ENCODE measurements at regions not wholly inside any gene's neighbourhood (a gene's known extent, or its start where the extent isn't known, plus 50 kb on each side); places are given as distances from the start of the nearest gene placed in this dataset.

GRCh38 chr2:120876526-120877280 is 141.0 kb downstream of the GLI2 start:
- 11% methylated on average over 11 of the region's 11 CpGs for WGBS (ENCODE audit: insufficient coverage, insufficient replicate concordance, low lambda C conversion rate, missing lambda C conversion rate)
- BruUV-seq (replicated peaks) = no TSS peak
- no peaks in the 10 kb centered on the region for H4K20me1 ChIP-seq (ENCODE audit: control insufficient read depth, insufficient read depth)
- ChIA-PET CTCF (no interaction called here), SMC1A (ENCODE audit: uncharacterized antibody, unreplicated experiment) (no interaction called here), POLR2A (no interaction called here), RAD21 (ENCODE audit: unreplicated experiment) (no interaction called here)
- H3K9me3 ChIP-seq (replicated peaks; ENCODE audit: control insufficient read depth, insufficient read depth, low read length) = no peaks in the 10 kb centered on the region
- ATAC-seq = no peak
- H3K9ac ChIP-seq (ENCODE audit: control insufficient read depth, insufficient read depth, low read length) = no peak overlapping the region
- H3K4me1 ChIP-seq (ENCODE audit: control insufficient read depth, insufficient read depth, low read length) = no peaks in the 10 kb centered on the region
- no peaks in the 10 kb centered on the region for H3K36me3 ChIP-seq (ENCODE audit: control insufficient read depth in 2 of 2, insufficient read depth in 2 of 2, low read length in 1 of 2)
- no peak overlapping the region for H2AFZ ChIP-seq (ENCODE audit: control insufficient read depth, low read depth, low read length)
- no peak overlapping the region for H3K4me3 ChIP-seq
- H3K27ac ChIP-seq (ENCODE audit: control insufficient read depth, insufficient read depth) = no peak overlapping the region
- intact Hi-C loops (cut with micrococcal nuclease; ENCODE audit: unreplicated experiment) (no loop called here), in situ Hi-C loops (cut with MboI) (no loop called here)
- H3K27me3 ChIP-seq (replicated peaks in 1 of 2; ENCODE audit: control insufficient read depth in 2 of 2, insufficient read depth in 2 of 2, low read length in 1 of 2) = peaks cover 0 to 10% of the 10 kb centered on the region in 2 experiments; a peak in 2 of 4 replicates
- H3K4me2 ChIP-seq (ENCODE audit: control insufficient read depth, insufficient read depth) = no peak overlapping the region
- DNase-seq (ENCODE audit: low read depth, low spot score) = no peak
- no peak for FAIRE-seq
- H3K79me2 ChIP-seq (ENCODE audit: control insufficient read depth, insufficient read depth, low read length) = no peaks in the 10 kb centered on the region
- TF ChIP-seq ZBED1 (IDR thresholded peaks at IDR 0.05; ENCODE audit: borderline replicate concordance) (no peak), ZZZ3 (IDR thresholded peaks at IDR 0.05; ENCODE audit: control insufficient read depth, insufficient read length, low read depth) (no peak), CUX1 (IDR thresholded peaks at IDR 0.05; ENCODE audit: insufficient replicate concordance, low read depth, low read length) (no peak), ZBTB40 (IDR thresholded peaks at IDR 0.05; ENCODE audit: borderline replicate concordance) (no peak), IRF4 (IDR thresholded peaks at IDR 0.05; ENCODE audit: low read depth, low read length) (no peak), YBX1 (IDR thresholded peaks at IDR 0.05) (no peak), EGR1 (IDR thresholded peaks at IDR 0.05; ENCODE audit: borderline replicate concordance in 1 of 2, low read depth in 2 of 2, low read length in 2 of 2) (no peak), ZNF24 (IDR thresholded peaks at IDR 0.05) (no peak), BCLAF1 (IDR thresholded peaks at IDR 0.05) (no peak), HDAC6 (IDR thresholded peaks at IDR 0.05; ENCODE audit: unreplicated experiment) (no peak), TARDBP (IDR thresholded peaks at IDR 0.05; ENCODE audit: borderline replicate concordance) (no peak)
